Heart left ventricle (tissue), 13 donors: ENCODE measurements at regions not wholly inside any gene's neighbourhood (a gene's known extent, or its start where the extent isn't known, plus 50 kb on each side); places are given as distances from the start of the nearest gene placed in this dataset.

Experiments
- POLR2A ChIP-seq, 2 donors: fragments of 450-650 bp; IDR thresholded peaks; one replicate each; pipeline ENCODE4 v1.6.1; 2017; ENCODE audit warnings: antibody characterized with exemption in 2 of 2, mild to moderate bottlenecking in 2 of 2, moderate library complexity in 2 of 2
- TF ChIP-seq, protein P1 (sequence below), 12 donors: fragments of 200-600 bp; sonication (generic) in 4 of 12; IDR thresholded peaks; one replicate each; pipeline versions ENCODE4 v1.5.0 to v1.8.0; 2018 to 2022; ENCODE audit warnings: antibody characterized with exemption in 12 of 12, mild to moderate bottlenecking in 5 of 12
- donor health status: ischemic (EF 13 %, LVEDD 7.1; RV severe dilation, severe dysfunction).
- donor health status: DM: no; HTN: yes; CAD: no.
- donor health status: DM: no; HTN: no; CAD: no.
- donor health status: ischemic (EF 25% LVEDD 6.9; RV normal size, moderate dysfunction).
- donor health status: ischemic (EF 25% LVEDD 5.7; RV mildly dilated, moderate dysfunction).
- donor health status: ischemic (EF 35%, LVEDD 5.7; RV mildly dilated, moderate dysfunction).
- donor health status: nonischemic (EF 11% LVEDD 7.7; RV severe dilation, severe dysfunction).
- donor health status: DM: yes; HTN: yes; CAD: no.
- donor health status: PGD.
- donor health status: ischemic (EF 29% LVEDD 5.4; RV normal size, mild dysfunction).
- donor health status: nonischemic (EF 23%, LVEDD 6.1; RV moderate dilation, normal function).

DNA sequence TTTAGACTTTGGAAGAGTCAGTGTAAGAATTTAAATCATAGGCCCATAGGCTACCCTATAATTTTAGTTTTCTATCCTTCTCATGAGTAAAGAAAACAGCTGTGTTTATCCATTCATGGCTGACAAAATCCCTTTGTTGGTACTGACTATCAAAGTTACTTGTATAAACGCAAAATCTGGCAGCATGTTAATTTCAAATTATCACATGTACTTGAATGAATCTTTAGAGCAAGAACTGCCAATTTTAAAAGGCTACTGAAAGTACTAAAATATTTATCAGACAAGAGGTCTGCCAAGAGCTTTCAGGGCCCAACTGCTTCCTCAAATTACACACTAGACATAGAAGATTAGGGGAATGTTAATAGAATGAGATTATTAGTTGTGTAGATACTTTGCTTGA lies 66.6 kb downstream of the MYL12B start:
- TF ChIP-seq, protein P1, sequence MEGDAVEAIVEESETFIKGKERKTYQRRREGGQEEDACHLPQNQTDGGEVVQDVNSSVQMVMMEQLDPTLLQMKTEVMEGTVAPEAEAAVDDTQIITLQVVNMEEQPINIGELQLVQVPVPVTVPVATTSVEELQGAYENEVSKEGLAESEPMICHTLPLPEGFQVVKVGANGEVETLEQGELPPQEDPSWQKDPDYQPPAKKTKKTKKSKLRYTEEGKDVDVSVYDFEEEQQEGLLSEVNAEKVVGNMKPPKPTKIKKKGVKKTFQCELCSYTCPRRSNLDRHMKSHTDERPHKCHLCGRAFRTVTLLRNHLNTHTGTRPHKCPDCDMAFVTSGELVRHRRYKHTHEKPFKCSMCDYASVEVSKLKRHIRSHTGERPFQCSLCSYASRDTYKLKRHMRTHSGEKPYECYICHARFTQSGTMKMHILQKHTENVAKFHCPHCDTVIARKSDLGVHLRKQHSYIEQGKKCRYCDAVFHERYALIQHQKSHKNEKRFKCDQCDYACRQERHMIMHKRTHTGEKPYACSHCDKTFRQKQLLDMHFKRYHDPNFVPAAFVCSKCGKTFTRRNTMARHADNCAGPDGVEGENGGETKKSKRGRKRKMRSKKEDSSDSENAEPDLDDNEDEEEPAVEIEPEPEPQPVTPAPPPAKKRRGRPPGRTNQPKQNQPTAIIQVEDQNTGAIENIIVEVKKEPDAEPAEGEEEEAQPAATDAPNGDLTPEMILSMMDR (IDR thresholded peaks at IDR 0.05): no peak
- no peak for TF ChIP-seq POLR2A (IDR thresholded peaks at IDR 0.05)
